ENCODE measurements at regions not wholly inside any gene's neighbourhood (a gene's known extent, or its start where the extent isn't known, plus 50 kb on each side); places are given as distances from the start of the nearest gene placed in this dataset.

- TF ChIP-seq, protein P1, sequence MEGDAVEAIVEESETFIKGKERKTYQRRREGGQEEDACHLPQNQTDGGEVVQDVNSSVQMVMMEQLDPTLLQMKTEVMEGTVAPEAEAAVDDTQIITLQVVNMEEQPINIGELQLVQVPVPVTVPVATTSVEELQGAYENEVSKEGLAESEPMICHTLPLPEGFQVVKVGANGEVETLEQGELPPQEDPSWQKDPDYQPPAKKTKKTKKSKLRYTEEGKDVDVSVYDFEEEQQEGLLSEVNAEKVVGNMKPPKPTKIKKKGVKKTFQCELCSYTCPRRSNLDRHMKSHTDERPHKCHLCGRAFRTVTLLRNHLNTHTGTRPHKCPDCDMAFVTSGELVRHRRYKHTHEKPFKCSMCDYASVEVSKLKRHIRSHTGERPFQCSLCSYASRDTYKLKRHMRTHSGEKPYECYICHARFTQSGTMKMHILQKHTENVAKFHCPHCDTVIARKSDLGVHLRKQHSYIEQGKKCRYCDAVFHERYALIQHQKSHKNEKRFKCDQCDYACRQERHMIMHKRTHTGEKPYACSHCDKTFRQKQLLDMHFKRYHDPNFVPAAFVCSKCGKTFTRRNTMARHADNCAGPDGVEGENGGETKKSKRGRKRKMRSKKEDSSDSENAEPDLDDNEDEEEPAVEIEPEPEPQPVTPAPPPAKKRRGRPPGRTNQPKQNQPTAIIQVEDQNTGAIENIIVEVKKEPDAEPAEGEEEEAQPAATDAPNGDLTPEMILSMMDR (IDR thresholded peaks at IDR 0.05), result no peak
- no peak for TF ChIP-seq POLR2A (IDR thresholded peaks at IDR 0.05)
Observed at GRCh38 chr1:4877426-4877825, 223.0 kb downstream of the AJAP1 start.

Measured in right lobe of liver (tissue), 4 donors.